Activated CD4-positive, alpha-beta T cell treated with anti-CD3 and anti-CD28 coated beads, Interleukin-10, Interleukin-2, amounts not matched to agents 100 ng/mL and 50 ng/mL, durations not matched to agents 16 hours and 8 hours (primary cell): ENCODE measurements at regions not wholly inside any gene's neighbourhood (a gene's known extent, or its start where the extent isn't known, plus 50 kb on each side); places are given as distances from the start of the nearest gene placed in this dataset.

Experiments
- DNase-seq: peaks from one replicate; pipeline ENCODE4 v3.0.0-alpha.2; 2020

GRCh38 chr9:99447951-99448350 lies 225.9 kb downstream of the SEC61B start:
- no peak for DNase-seq

- no peak for DNase-seq
Measured at GRCh38 chr9:99449726-99450125, 227.6 kb downstream of the SEC61B start.

GRCh38 chr9:99451112-99451606 lies 229.1 kb downstream of the SEC61B start:
- DNase-seq, result no peak

GRCh38 chr9:99457406-99457805 lies 235.3 kb downstream of the SEC61B start:
- DNase-seq, result no peak

- no peak for DNase-seq
Measured at GRCh38 chr9:99457981-99458380, 235.9 kb downstream of the SEC61B start.

GRCh38 chr9:99459919-99460318 lies 237.8 kb downstream of the SEC61B start:
- DNase-seq, result no peak

GRCh38 chr9:99463131-99463530 lies 241.0 kb downstream of the SEC61B start:
- DNase-seq, result no peak

GRCh38 chr9:99464568-99464967 lies 242.5 kb downstream of the SEC61B start:
- DNase-seq, result no peak

GRCh38 chr9:99465231-99465907 lies 243.3 kb downstream of the SEC61B start:
- no peak for DNase-seq

- DNase-seq, result no peak
Measured at GRCh38 chr9:99466104-99466503, 244.0 kb downstream of the SEC61B start.

- no peak for DNase-seq
Measured at GRCh38 chr9:99466781-99467180, 244.7 kb downstream of the SEC61B start.

GRCh38 chr9:99471033-99471432 lies 249.0 kb downstream of the SEC61B start:
- DNase-seq, result no peak

GRCh38 chr9:99472240-99472915 lies 250.3 kb downstream of the SEC61B start:
- DNase-seq, result no peak

- no peak for DNase-seq
Measured at GRCh38 chr9:99472916-99473245, 250.8 kb downstream of the SEC61B start.

- DNase-seq, result no peak
Measured at GRCh38 chr9:99474186-99474585, 252.1 kb downstream of the SEC61B start.

GRCh38 chr9:99475401-99476065 lies 253.5 kb downstream of the SEC61B start:
- no peak for DNase-seq

- DNase-seq, result no peak
Measured at GRCh38 chr9:99478469-99479027, 256.5 kb downstream of the SEC61B start.

GRCh38 chr9:99479929-99480328 lies 257.8 kb downstream of the SEC61B start:
- no peak for DNase-seq

- DNase-seq, result no peak
Measured at GRCh38 chr9:99485459-99485858, 263.4 kb downstream of the SEC61B start.

- no peak for DNase-seq
Measured at GRCh38 chr9:99486684-99487083, 264.6 kb downstream of the SEC61B start.

GRCh38 chr9:99488131-99489059 lies 266.3 kb downstream of the SEC61B start:
- no peak for DNase-seq

GRCh38 chr9:99489060-99489413 lies 267.0 kb downstream of the SEC61B start:
- DNase-seq, result no peak

GRCh38 chr9:99490729-99491128 lies 268.6 kb downstream of the SEC61B start:
- DNase-seq, result no peak
